ENCODE measurements at regions not wholly inside any gene's neighbourhood (a gene's known extent, or its start where the extent isn't known, plus 50 kb on each side); places are given as distances from the start of the nearest gene placed in this dataset.
"Not testable (repeated sequence)": the region's sequence is repeated elsewhere in the genome, so short reads cannot be mapped to it uniquely, and the experiment has no call there.

DNA sequence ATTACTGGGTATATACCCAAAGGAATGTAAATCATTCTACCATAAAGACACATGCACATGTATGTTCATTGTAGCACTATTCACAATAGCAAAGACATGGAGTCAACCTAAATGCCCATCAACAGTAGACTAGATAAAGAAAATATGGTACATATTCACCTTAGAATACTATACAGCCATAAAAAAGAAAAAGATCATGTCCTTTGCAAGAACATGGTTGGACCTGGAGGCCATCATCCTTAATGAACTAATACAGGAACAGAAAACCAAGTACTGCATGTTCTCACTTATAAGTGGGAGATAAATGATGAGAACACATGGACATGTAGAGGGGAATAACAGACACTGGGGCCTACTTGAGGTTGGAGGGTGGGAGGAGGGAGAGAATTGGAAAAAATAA, 133.2 kb upstream of the RASA1 start:
- not testable (repeated sequence) for DNase-seq (ENCODE audit: low read depth in 4 of 4, low spot score in 1 of 4)

DNA sequence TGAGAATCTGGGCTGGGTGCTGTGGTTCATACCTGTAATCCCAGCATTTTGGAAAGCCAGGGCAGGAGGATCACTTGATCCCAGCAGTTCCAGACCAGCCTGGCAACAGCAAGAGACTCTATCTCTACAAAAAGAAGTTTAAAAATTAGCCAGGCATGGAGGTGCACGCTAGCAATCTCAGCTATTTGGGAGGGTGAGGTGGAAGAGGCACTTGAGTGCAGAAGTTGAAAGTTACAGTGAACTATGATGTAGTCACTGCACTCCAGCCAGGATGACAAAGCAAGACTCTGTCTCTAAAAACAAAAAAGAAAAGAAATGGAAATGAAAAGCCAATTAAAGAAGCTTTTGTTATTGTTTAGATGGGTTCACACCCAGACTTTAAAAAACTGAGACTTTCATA, 131.6 kb upstream of the RASA1 start:
- DNase-seq (ENCODE audit: low read depth in 4 of 4, low spot score in 1 of 4): no peak

DNA sequence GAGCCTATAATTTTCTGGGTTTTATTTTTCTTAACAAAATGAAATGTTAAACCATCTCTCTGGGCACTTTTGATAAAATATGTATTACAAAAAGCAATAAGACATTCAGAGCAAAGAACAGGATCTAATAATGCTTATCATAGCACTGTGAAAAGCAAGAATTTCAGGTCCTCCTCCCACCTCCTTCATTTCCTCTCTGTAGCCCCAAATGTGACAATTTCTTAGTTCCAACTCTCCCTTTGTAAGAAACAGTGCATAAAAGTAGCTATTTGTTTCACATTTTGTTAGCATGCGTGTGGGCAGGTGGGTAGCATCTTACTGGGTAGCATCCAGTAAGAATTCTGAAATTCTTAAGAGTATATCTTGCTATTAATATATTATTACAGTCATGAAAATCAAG, 130.9 kb upstream of the RASA1 start:
- DNase-seq (ENCODE audit: low read depth in 4 of 4, low spot score in 1 of 4): no peak

DNA sequence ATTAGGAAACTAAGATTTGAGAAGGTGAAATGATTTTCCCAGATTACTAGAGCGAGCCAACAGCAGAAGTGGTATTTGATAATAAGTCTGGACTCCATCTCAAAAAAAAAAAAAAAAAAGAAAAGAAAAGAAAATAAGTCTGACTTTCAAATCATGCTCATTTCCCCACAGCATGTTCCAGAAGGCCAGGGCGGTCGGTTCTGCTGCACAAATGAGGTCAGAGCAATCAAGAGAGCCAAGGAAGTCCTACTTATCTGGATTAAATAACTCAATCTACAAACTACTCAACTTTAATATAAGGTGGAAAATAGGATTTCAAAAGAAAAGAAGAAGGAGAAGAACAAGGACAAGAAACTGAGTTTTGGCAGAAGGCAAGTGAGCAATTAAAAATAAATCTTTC, 130.4 kb upstream of the RASA1 start:
- DNase-seq (ENCODE audit: low read depth in 4 of 4, low spot score in 1 of 4): no peak

DNA sequence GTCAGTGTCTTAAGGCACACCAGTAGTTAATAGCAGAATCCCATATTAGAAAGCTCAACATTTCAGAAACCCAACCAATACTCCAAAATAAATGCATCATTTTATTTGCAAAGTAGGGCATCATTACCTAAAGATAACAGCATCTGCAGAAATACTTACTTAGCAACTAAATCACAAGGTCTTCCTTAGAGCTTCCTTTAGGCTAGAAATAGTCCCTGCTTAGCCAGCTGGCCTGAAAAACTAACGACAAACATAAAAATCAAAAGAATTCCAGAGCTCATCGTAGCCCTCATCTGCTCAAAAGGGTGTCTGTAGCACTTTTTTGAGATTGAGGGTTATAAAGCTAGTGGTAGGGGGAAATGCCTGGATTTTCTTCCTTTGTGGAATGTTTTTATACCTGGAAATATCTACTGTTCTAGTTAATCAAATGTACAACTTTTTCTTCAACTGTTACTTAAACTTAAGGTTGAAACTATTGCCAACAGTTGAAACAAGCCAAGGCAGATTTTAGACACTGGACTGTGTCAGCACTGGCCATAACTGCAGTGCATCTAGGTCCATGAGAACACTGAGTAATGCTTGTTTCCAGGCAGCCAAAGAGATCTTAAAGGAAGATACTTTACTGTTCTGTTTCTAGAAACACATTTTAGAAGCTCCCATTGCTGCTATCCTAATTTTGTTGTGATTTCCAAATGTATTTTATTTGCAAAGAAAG, 129.4 kb upstream of the RASA1 start:
- no peak for DNase-seq (ENCODE audit: low read depth in 4 of 4, low spot score in 1 of 4)

DNA sequence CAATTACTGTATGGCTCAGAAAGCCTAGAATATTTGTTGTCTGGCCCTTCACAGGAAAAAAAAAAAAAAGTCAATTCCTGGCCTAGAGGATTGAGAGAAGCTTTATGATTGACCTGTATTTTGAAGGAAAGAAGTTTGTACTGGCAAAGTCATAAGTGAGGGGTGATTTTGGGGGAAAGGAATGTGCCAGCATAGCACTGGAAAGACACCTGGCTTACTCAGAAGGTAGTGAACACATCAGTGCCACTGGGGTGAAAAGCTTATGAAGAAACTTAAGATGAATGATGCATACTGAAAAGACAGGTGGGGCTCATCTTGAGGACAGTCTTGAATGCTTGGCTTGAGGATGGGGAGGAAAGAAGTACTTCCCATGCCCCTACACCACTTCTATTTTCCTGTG, 127.9 kb upstream of the RASA1 start:
- no peak for DNase-seq (ENCODE audit: low read depth in 4 of 4, low spot score in 1 of 4)

DNA sequence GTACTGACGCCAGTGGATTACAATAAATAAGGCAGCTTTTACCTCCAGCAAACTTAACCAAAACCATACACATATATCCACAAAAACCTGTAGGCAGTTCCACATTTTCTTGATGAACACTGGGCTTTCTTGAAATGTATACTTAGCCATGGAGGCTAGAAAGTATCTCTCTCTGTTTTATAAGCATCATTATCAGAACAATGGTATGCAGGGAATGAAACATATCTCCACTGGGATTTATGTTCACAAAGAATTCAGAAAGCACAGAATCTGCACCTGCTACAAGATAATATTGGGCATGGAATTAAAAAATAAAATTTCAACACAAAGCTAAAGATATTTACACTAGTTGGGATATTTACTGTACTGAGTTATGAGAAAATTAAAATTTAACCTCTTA, 126.1 kb upstream of the RASA1 start:
- no peak for DNase-seq (ENCODE audit: low read depth in 4 of 4, low spot score in 1 of 4)

GRCh38 chr5:87145853-87146252, 121.8 kb upstream of the RASA1 start:
- DNase-seq (ENCODE audit: low read depth in 4 of 4, low spot score in 1 of 4): not testable (repeated sequence)

GRCh38 chr5:87147441-87147840, 120.2 kb upstream of the RASA1 start:
- DNase-seq (ENCODE audit: low read depth in 4 of 4, low spot score in 1 of 4): no peak

- no peak for DNase-seq (ENCODE audit: low read depth in 4 of 4, low spot score in 1 of 4)
These were observed 117.1 kb upstream of the RASA1 start for GRCh38 chr5:87150630-87151029.

DNA sequence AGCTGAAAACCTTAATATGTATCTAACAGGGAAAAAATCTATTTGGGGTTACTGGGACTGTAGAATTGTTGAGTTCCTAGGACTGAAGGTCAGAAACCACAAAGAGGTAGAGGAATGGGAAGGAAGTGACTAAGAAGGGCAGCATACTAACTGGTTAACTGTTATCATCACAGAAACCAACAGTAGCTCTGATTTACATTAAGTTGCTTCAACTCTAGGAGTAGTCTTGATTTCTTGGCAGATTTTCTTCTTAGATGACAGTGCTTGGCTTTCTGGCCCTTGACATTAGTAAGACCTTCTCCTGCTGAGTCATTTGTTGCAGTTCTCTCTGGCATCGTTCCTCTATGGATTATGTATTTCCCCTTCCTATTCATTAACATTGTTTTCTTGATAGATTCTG, 116.1 kb upstream of the RASA1 start:
- DNase-seq (ENCODE audit: low read depth in 4 of 4, low spot score in 1 of 4): no peak

- DNase-seq (ENCODE audit: low read depth in 4 of 4, low spot score in 1 of 4): no peak
These were observed 114.8 kb upstream of the RASA1 start for GRCh38 chr5:87152886-87153285.

DNA sequence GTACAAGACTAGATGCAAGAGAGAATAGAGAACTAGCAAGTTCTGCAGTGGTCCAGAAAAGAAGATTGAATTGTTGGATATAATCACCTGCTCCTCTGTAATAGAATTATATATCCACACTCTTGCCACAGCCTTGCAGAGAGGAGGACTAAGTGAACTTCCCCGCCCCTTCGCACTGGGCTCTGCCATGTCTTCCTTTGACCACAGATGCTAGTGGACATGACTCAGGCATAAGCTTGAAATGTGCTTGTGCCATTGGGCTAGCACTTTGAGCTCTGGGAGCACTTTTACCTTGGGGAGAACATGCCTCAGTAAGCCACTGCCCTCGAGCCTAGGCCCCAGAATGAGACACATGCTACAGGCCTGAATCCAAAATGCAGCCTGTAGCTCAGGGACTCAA, 113.5 kb upstream of the RASA1 start:
- DNase-seq (ENCODE audit: low read depth in 4 of 4, low spot score in 1 of 4): no peak

- no peak for DNase-seq (ENCODE audit: low read depth in 4 of 4, low spot score in 1 of 4)
These were observed 112.6 kb upstream of the RASA1 start for GRCh38 chr5:87155106-87155505.

DNA sequence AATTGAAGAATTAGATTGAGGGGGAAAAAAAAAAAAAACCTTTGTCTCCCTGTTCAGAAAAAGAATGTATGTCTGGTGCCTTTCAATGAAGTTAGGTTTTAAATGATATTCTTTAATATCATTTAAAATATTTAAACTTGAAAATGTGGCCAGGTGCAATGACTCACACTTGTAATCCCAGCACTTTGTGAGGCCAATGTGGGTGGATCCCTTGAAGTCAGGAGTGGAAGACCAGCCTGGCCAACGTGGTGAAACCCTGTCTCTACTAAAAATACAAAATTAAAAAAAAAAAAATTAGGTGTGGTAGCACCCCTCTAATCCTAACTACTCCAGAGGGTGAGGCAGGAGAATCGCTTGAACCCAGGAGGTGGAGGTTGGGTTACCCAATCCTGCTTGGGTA, 111.1 kb upstream of the RASA1 start:
- DNase-seq (ENCODE audit: low read depth in 4 of 4, low spot score in 1 of 4): no peak

DNA sequence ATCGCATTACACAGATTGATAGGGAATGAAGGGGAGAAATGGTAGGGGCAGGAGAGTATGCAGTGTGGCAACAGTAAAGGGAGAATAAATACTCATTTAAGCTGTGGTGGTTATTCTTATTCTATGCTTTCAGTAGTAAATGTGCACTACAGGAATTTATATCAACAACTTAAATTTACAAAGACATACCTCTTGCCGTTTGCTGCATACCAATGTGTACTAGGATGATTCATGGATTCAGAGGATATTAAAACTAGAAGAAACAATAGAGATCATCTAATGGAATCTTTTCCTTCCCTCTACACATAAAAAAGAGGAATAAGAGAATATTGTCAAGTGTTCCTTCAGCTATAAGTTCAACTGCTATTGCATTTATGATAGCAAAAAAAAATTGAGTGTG, 103.3 kb upstream of the RASA1 start:
- DNase-seq (ENCODE audit: low read depth in 4 of 4, low spot score in 1 of 4): no peak

GRCh38 chr5:87169300-87169991, 98.2 kb upstream of the RASA1 start:
- no peak for DNase-seq (ENCODE audit: low read depth in 4 of 4, low spot score in 1 of 4)

- no peak for DNase-seq (ENCODE audit: low read depth in 4 of 4, low spot score in 1 of 4)
These were observed 96.9 kb upstream of the RASA1 start for GRCh38 chr5:87170799-87171198.

- no peak for DNase-seq (ENCODE audit: low read depth in 4 of 4, low spot score in 1 of 4)
These were observed 85.0 kb upstream of the RASA1 start for GRCh38 chr5:87182649-87183048.

DNA sequence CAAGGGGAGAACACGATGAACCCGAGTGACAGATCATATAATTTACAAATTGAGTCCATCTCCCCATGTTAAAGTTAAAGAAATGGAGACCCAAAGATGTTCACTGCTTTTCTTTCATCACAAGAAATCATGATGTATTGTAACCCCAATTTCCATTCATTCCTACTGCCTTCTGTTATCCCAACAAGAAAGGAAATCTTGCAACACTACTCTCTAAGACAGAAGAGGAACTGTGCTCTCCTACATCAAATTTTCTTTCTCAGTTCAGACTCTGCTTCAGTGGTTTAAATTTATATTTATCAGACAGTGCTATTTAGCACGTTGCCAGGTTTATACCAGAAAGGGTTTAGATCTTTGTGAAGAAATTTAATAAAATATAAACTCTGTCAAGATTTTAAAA, 83.8 kb upstream of the RASA1 start:
- DNase-seq (ENCODE audit: low read depth in 4 of 4, low spot score in 1 of 4): no peak

- no peak for DNase-seq (ENCODE audit: low read depth in 4 of 4, low spot score in 1 of 4)
These were observed 83.1 kb upstream of the RASA1 start for GRCh38 chr5:87184605-87185004.

DNA sequence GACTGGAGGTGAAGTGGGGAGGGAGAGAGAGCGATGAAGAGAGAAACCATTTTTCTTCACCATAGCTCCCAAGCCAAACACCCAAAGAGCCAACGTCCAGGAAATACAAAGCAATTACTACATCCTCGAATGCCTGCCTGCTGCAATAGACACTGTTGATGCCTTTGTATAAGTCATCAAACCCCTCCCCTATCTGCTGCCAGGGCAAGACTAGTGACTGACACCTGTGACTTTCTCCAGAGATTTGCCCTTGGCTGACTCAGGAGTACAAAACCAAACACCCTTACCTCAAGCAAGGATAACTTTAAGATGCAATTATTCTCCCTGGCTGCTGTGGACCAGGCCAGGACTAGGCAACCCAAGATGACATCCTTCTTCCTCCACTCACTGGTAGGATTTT, 81.8 kb upstream of the RASA1 start:
- no peak for DNase-seq (ENCODE audit: low read depth in 4 of 4, low spot score in 1 of 4)

- no peak for DNase-seq (ENCODE audit: low read depth in 4 of 4, low spot score in 1 of 4)
These were observed 79.3 kb upstream of the RASA1 start for GRCh38 chr5:87188391-87188790.
